ENCODE measurements at regions not wholly inside any gene's neighbourhood (a gene's known extent, or its start where the extent isn't known, plus 50 kb on each side); places are given as distances from the start of the nearest gene placed in this dataset.

DNA sequence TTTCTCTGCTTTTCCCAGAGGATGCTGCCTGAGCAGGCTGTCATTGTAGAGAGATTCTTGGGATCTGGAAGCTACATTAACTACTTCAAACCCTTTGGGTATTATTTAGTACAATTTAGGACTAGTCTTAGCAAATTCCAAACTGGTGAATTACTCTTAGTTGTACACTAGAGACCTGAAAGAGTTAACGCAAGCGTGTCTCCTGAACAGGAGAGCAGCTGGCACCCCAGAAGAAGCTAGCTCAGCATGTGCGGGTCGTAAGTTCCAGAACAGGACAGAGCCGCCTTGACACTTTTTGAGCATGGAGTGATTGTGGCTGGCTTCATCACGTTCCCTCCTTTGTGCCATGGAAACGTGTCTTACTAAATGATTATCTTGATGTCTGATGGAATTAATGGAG is 495.7 kb upstream of the TPK1 start:
- no peak for TF ChIP-seq POLR2A (IDR thresholded peaks at IDR 0.05; ENCODE audit: control extremely low read depth in 1 of 2, low read depth in 2 of 2, low read length in 2 of 2)
- TF ChIP-seq ATF3 (IDR thresholded peaks at IDR 0.05; ENCODE audit: insufficient read depth, low read depth, low read length) = no peak
- TF ChIP-seq CTCF (IDR thresholded peaks at IDR 0.05; ENCODE audit: control extremely low read depth in 1 of 3, insufficient read depth in 1 of 3, low read depth in 1 of 3, low read length in 3 of 3) = no peak
- TF ChIP-seq JUND (IDR thresholded peaks at IDR 0.05; ENCODE audit: low read length) = no peak
- no peak for TF ChIP-seq TEAD4 (IDR thresholded peaks at IDR 0.05; ENCODE audit: low read depth, low read length)
- TF ChIP-seq YY1 (IDR thresholded peaks at IDR 0.05; ENCODE audit: low read depth, low read length) = no peak
- no peak for TF ChIP-seq GABPA (IDR thresholded peaks at IDR 0.05; ENCODE audit: borderline replicate concordance, insufficient read depth, low read length)
